Chondrocyte (in vitro differentiated cells): ENCODE measurements at regions not wholly inside any gene's neighbourhood (a gene's known extent, or its start where the extent isn't known, plus 50 kb on each side); places are given as distances from the start of the nearest gene placed in this dataset.

Source experiments
- DNase-seq: peaks from one replicate; pipeline ENCODE4 v3.0.0; 2021; ENCODE audit warnings: mixed read lengths, low spot score
- H3K27ac Mint-ChIP-seq: one replicate; pipeline ENCODE4 v1.8.0; 2021; ENCODE audit warnings: mild to moderate bottlenecking, moderate library complexity, mixed read lengths; ENCODE audit not compliant: unreplicated experiment
- H3K27me3 Mint-ChIP-seq: 2 replicates; pipeline ENCODE4 v1.8.0; 2021; ENCODE audit warnings: low read depth, mixed read lengths
- H3K36me3 Mint-ChIP-seq: 2 replicates; pipeline ENCODE4 v1.8.0; 2021; ENCODE audit warnings: low read depth, mixed read lengths
- H3K4me1 Mint-ChIP-seq: 2 replicates; pipeline ENCODE4 v1.8.0; 2021; ENCODE audit warnings: low read depth, mild to moderate bottlenecking, mixed read lengths
- H3K4me3 Mint-ChIP-seq: one replicate; pipeline ENCODE4 v1.8.0; 2021; ENCODE audit warnings: mild to moderate bottlenecking, moderate library complexity, mixed read lengths; ENCODE audit not compliant: unreplicated experiment
- H3K9me3 Mint-ChIP-seq: 2 replicates; pipeline ENCODE4 v1.8.0; 2021; ENCODE audit warnings: low read depth, mixed read lengths
- TF ChIP-seq, protein P1 (sequence below): fragments of 200-600 bp; sonication (generic); IDR thresholded peaks from 2 replicates; pipeline ENCODE4 v1.5.0; 2021; ENCODE audit warnings: antibody characterized with exemption, mild to moderate bottlenecking, moderate library complexity

DNA sequence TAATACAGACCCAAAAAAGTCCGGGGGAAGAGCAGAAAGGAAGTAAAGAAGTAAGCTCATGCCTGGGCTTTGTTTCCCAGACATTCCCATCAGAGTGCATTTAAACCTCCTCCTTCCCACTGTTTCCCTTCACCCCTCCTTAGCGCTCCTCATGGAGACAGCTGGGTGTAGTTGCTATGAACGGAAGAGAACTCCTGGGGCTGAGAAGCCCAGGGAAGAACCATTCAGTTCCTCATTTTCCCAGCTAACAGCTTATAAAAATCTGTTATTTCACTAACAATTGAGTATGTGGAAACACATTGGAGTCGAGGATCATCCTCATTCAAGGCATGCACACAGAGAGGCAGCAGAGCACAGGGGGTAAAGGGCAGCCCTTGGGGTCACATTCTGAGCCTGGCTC is 299.3 kb downstream of the SHQ1 start:
- Mint-ChIP-seq H3K9me3 (no peaks in the 10 kb centered on the region), H3K4me1 (no peaks in the 10 kb centered on the region), H3K36me3 (no peaks in the 10 kb centered on the region), H3K4me3 (no peak overlapping the region), H3K27me3 (peaks cover 4% of the 10 kb centered on the region), H3K27ac (no peak overlapping the region)
- TF ChIP-seq, protein P1, sequence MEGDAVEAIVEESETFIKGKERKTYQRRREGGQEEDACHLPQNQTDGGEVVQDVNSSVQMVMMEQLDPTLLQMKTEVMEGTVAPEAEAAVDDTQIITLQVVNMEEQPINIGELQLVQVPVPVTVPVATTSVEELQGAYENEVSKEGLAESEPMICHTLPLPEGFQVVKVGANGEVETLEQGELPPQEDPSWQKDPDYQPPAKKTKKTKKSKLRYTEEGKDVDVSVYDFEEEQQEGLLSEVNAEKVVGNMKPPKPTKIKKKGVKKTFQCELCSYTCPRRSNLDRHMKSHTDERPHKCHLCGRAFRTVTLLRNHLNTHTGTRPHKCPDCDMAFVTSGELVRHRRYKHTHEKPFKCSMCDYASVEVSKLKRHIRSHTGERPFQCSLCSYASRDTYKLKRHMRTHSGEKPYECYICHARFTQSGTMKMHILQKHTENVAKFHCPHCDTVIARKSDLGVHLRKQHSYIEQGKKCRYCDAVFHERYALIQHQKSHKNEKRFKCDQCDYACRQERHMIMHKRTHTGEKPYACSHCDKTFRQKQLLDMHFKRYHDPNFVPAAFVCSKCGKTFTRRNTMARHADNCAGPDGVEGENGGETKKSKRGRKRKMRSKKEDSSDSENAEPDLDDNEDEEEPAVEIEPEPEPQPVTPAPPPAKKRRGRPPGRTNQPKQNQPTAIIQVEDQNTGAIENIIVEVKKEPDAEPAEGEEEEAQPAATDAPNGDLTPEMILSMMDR: no peak
- DNase-seq: no peak

GRCh38 chr3:72548461-72548860 is 299.8 kb downstream of the SHQ1 start:
- H3K36me3 Mint-ChIP-seq: no peaks in the 10 kb centered on the region
- peaks cover 4% of the 10 kb centered on the region for H3K27me3 Mint-ChIP-seq
- H3K4me3 Mint-ChIP-seq: no peak overlapping the region
- TF ChIP-seq, protein P1: no peak
- DNase-seq: no peak
- no peaks in the 10 kb centered on the region for H3K4me1 Mint-ChIP-seq
- H3K9me3 Mint-ChIP-seq: no peaks in the 10 kb centered on the region
- no peak overlapping the region for H3K27ac Mint-ChIP-seq

GRCh38 chr3:72547183-72547582 is 301.1 kb downstream of the SHQ1 start:
- TF ChIP-seq, protein P1: no peak
- no peak overlapping the region for H3K4me3 Mint-ChIP-seq
- DNase-seq: no peak
- H3K36me3 Mint-ChIP-seq: no peaks in the 10 kb centered on the region
- H3K9me3 Mint-ChIP-seq: no peaks in the 10 kb centered on the region
- H3K27me3 Mint-ChIP-seq: peaks cover 4% of the 10 kb centered on the region
- H3K4me1 Mint-ChIP-seq: no peaks in the 10 kb centered on the region
- H3K27ac Mint-ChIP-seq: no peak overlapping the region

DNA sequence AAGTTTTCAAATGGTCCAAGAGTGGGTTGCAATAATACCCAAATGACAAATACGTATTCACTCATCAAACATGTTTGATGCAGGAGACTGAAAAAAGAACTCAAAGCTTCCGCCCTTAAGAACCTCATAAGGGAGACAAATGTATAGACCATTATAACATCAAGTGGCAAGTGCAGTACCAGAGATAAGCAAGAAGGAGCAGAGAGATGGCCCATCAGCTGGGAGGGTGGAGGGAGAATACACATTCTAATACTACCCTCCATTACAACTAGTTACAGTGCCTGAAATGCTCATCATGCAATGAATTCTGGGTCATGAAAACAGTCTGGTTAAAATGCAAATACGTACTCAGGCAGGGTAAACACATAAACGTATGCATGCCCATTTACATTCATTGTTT is 304.0 kb downstream of the SHQ1 start:
- Mint-ChIP-seq H3K4me3 (no peak overlapping the region), H3K9me3 (peaks cover 5% of the 10 kb centered on the region), H3K36me3 (no peaks in the 10 kb centered on the region), H3K27ac (no peak overlapping the region), H3K27me3 (peaks cover 4% of the 10 kb centered on the region), H3K4me1 (no peaks in the 10 kb centered on the region)
- no peak for DNase-seq
- TF ChIP-seq, protein P1: no peak

- Mint-ChIP-seq H3K4me3 (no peak overlapping the region), H3K9me3 (peaks cover 5% of the 10 kb centered on the region), H3K36me3 (no peaks in the 10 kb centered on the region), H3K27ac (no peak overlapping the region), H3K4me1 (no peaks in the 10 kb centered on the region), H3K27me3 (peaks cover 2% of the 10 kb centered on the region)
- DNase-seq: no peak
- TF ChIP-seq, protein P1: no peak
Observed at GRCh38 chr3:72543246-72543645, 305.0 kb downstream of the SHQ1 start.
